ENCODE measurements at regions not wholly inside any gene's neighbourhood (a gene's known extent, or its start where the extent isn't known, plus 50 kb on each side); places are given as distances from the start of the nearest gene placed in this dataset.

- TF ChIP-seq, protein P1, sequence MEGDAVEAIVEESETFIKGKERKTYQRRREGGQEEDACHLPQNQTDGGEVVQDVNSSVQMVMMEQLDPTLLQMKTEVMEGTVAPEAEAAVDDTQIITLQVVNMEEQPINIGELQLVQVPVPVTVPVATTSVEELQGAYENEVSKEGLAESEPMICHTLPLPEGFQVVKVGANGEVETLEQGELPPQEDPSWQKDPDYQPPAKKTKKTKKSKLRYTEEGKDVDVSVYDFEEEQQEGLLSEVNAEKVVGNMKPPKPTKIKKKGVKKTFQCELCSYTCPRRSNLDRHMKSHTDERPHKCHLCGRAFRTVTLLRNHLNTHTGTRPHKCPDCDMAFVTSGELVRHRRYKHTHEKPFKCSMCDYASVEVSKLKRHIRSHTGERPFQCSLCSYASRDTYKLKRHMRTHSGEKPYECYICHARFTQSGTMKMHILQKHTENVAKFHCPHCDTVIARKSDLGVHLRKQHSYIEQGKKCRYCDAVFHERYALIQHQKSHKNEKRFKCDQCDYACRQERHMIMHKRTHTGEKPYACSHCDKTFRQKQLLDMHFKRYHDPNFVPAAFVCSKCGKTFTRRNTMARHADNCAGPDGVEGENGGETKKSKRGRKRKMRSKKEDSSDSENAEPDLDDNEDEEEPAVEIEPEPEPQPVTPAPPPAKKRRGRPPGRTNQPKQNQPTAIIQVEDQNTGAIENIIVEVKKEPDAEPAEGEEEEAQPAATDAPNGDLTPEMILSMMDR (IDR thresholded peaks at IDR 0.05), result no peak
- no peak for TF ChIP-seq POLR2A (IDR thresholded peaks at IDR 0.05)
- TF ChIP-seq POLR2AphosphoS5 (IDR thresholded peaks at IDR 0.05), result no peak
- no peak for TF ChIP-seq EP300 (IDR thresholded peaks at IDR 0.05)
Observed at GRCh38 chr18:29969876-29970275, 1072.7 kb downstream of the DSC3 start.
